Natural killer cell (primary cell): ENCODE measurements at regions not wholly inside any gene's neighbourhood (a gene's known extent, or its start where the extent isn't known, plus 50 kb on each side); places are given as distances from the start of the nearest gene placed in this dataset.

Experiments used
- ATAC-seq, 3 donors: fragments of 150-1000 bp in 2 of 3; fragments of 200-7000 bp in 1 of 3; cut with Tn5 transposase; 1 replicate in 1 of 3; 2 replicates in 2 of 3; pipeline ENCODE4 v1.10.0; 2021; ENCODE audit warnings: mild to moderate bottlenecking in 2 of 3, moderate library complexity in 2 of 3
- DNase-seq, 2 donors: peaks; one replicate each; pipeline versions ENCODE4 v3.0.0 to v3.0.0-alpha.2; 2013 to 2021; ENCODE audit warnings: mixed read lengths in 1 of 2
- H3K27ac ChIP-seq: one replicate; pipeline ENCODE4 v1.5.1; 2013; ENCODE audit warnings: mild to moderate bottlenecking, low read length
- H3K27me3 ChIP-seq: one replicate; pipeline ENCODE4 v1.6.1; 2013; ENCODE audit warnings: low read length; ENCODE audit not compliant: control insufficient read depth, insufficient read depth
- H3K36me3 ChIP-seq: one replicate; pipeline ENCODE4 v1.6.1; 2013; ENCODE audit warnings: low read length; ENCODE audit not compliant: control insufficient read depth, insufficient read depth
- H3K4me1 ChIP-seq: one replicate; pipeline ENCODE4 v1.6.1; 2013; ENCODE audit warnings: low read length; ENCODE audit not compliant: control insufficient read depth, insufficient read depth
- H3K4me3 ChIP-seq: one replicate; pipeline ENCODE4 v1.5.1; 2013; ENCODE audit warnings: low read length
- H3K9me3 ChIP-seq: one replicate; pipeline ENCODE4 v1.6.1; 2013; ENCODE audit warnings: low read length; ENCODE audit not compliant: control insufficient read depth, insufficient read depth
- H3K27ac Mint-ChIP-seq, 2 donors: one replicate each; pipeline ENCODE4 v1.8.0; 2022; ENCODE audit warnings: mild to moderate bottlenecking in 2 of 2, mixed read lengths in 2 of 2, moderate library complexity in 1 of 2
- H3K27me3 Mint-ChIP-seq, 2 donors: one replicate each; pipeline ENCODE4 v1.8.0; 2022; ENCODE audit warnings: low read depth in 2 of 2, mixed read lengths in 2 of 2
- H3K36me3 Mint-ChIP-seq: one replicate; pipeline ENCODE4 v1.8.0; 2022; ENCODE audit warnings: mixed read lengths
- H3K4me1 Mint-ChIP-seq, 2 donors: one replicate each; pipeline ENCODE4 v1.8.0; 2022; ENCODE audit warnings: mixed read lengths in 2 of 2
- H3K4me3 Mint-ChIP-seq: one replicate; pipeline ENCODE4 v1.8.0; 2022; ENCODE audit warnings: mild to moderate bottlenecking, moderate library complexity, mixed read lengths
- H3K9me3 Mint-ChIP-seq, 2 donors: one replicate each; pipeline ENCODE4 v1.8.0; 2022; ENCODE audit warnings: mixed read lengths in 2 of 2
- CTCF ChIP-seq: fragments of 200-600 bp; IDR thresholded peaks from one replicate; pipeline ENCODE4 v1.8.0; 2022; ENCODE audit warnings: antibody characterized with exemption
- WGBS: methylation state at CpG from one replicate; pipeline ENCODE4 v1.1.7; 2013; ENCODE audit warnings: missing lambda C conversion rate; ENCODE audit not compliant: insufficient coverage; 5-methylcytosine and 5-hydroxymethylcytosine counted together
- intact Hi-C: fragments of 100-400 bp; cut with micrococcal nuclease; formaldehyde crosslinking; loops from one replicate; pipeline ENCODE4 v1.14.2; 2022

- Histone ChIP-seq H3K27me3 (no peaks in the 10 kb centered on the region), H3K36me3 (no peaks in the 10 kb centered on the region), H3K27ac (no peak overlapping the region), H3K4me1 (peaks cover 7% of the 10 kb centered on the region), H3K4me3 (no peak overlapping the region), H3K9me3 (no peaks in the 10 kb centered on the region)
- H3K4me1 Mint-ChIP-seq = peaks cover 0 to 11% of the 10 kb centered on the region in 2 donors
- H3K36me3 Mint-ChIP-seq = no peaks in the 10 kb centered on the region
- peaks cover 0 to 2% of the 10 kb centered on the region in 2 donors for H3K9me3 Mint-ChIP-seq
- no peak for TF ChIP-seq CTCF
- WGBS = 92% methylated on average over 4 of the region's 5 CpGs
- peaks cover under 1 to 14% of the 10 kb centered on the region in 2 donors for H3K27me3 Mint-ChIP-seq
- intact Hi-C loops = no loop called here
- DNase-seq = no peak
- no peak overlapping the region for H3K27ac Mint-ChIP-seq
- no peak for ATAC-seq
- H3K4me3 Mint-ChIP-seq = no peak overlapping the region
Measured at GRCh38 chr5:68046445-68046844, 169.1 kb upstream of the PIK3R1 start.

- intact Hi-C loops = no loop called here
- H3K27ac ChIP-seq = no peak overlapping the region
- WGBS = 48% methylated on average over 7 of the region's 8 CpGs
- Mint-ChIP-seq H3K4me3 (no peak overlapping the region), H3K27ac (no peak overlapping the region), H3K4me1 (peaks cover 6 to 14% of the 10 kb centered on the region in 2 donors), H3K36me3 (no peaks in the 10 kb centered on the region), H3K9me3 (no peaks in the 10 kb centered on the region), H3K27me3 (peaks cover 0 to under 1% of the 10 kb centered on the region in 2 donors)
- no peak overlapping the region for H3K4me3 ChIP-seq
- TF ChIP-seq CTCF = no peak
- peaks cover 2% of the 10 kb centered on the region for H3K27me3 ChIP-seq
- no peak for DNase-seq
- peak; percentile 58 to 94 (median 64) for ATAC-seq
- H3K36me3 ChIP-seq = no peaks in the 10 kb centered on the region
- H3K9me3 ChIP-seq = no peaks in the 10 kb centered on the region
- H3K4me1 ChIP-seq = peaks cover 13% of the 10 kb centered on the region
Measured at GRCh38 chr5:68041293-68041692, 174.3 kb upstream of the PIK3R1 start.

GRCh38 chr5:68037546-68037945 is 178.0 kb upstream of the PIK3R1 start:
- ATAC-seq (no peak), DNase-seq (no peak)
- peaks cover 6% of the 10 kb centered on the region in 2 donors for H3K4me1 Mint-ChIP-seq
- no peaks in the 10 kb centered on the region for H3K36me3 Mint-ChIP-seq
- intact Hi-C loops = no loop called here
- Histone ChIP-seq H3K27ac (no peak overlapping the region), H3K9me3 (no peaks in the 10 kb centered on the region), H3K4me1 (peaks cover 7% of the 10 kb centered on the region), H3K36me3 (no peaks in the 10 kb centered on the region), H3K27me3 (peaks cover 5% of the 10 kb centered on the region), H3K4me3 (no peak overlapping the region)
- no peaks in the 10 kb centered on the region for H3K9me3 Mint-ChIP-seq
- H3K4me3 Mint-ChIP-seq = no peak overlapping the region
- H3K27me3 Mint-ChIP-seq = peaks cover 2 to 8% of the 10 kb centered on the region in 2 donors
- no peak for TF ChIP-seq CTCF
- H3K27ac Mint-ChIP-seq = no peak overlapping the region
- 82% methylated on average over 6 of the region's 6 CpGs for WGBS

GRCh38 chr5:68033961-68034571 is 181.5 kb upstream of the PIK3R1 start:
- intact Hi-C loops = no loop called here
- Histone ChIP-seq H3K4me1 (no peaks in the 10 kb centered on the region), H3K27me3 (peaks cover 5% of the 10 kb centered on the region), H3K4me3 (no peak overlapping the region), H3K27ac (no peak overlapping the region), H3K9me3 (no peaks in the 10 kb centered on the region), H3K36me3 (no peaks in the 10 kb centered on the region)
- H3K36me3 Mint-ChIP-seq = no peaks in the 10 kb centered on the region
- H3K27ac Mint-ChIP-seq = no peak overlapping the region
- ATAC-seq (no peak), DNase-seq (no peak)
- H3K9me3 Mint-ChIP-seq = no peaks in the 10 kb centered on the region
- peaks cover 0 to 6% of the 10 kb centered on the region in 2 donors for H3K4me1 Mint-ChIP-seq
- no peak for TF ChIP-seq CTCF
- WGBS = 97% methylated on average over 4 of the region's 4 CpGs
- no peak overlapping the region for H3K4me3 Mint-ChIP-seq
- H3K27me3 Mint-ChIP-seq = peaks cover 5 to 8% of the 10 kb centered on the region in 2 donors
